GM18870 (cell line): ENCODE measurements at regions not wholly inside any gene's neighbourhood (a gene's known extent, or its start where the extent isn't known, plus 50 kb on each side); places are given as distances from the start of the nearest gene placed in this dataset.

ENCODE experiments used
- ATAC-seq: cut with Tn5 transposase; IDR thresholded peaks from one replicate; pipeline ENCODE4 v1.9.1; 2021; ENCODE audit warnings: moderate library complexity; ENCODE audit not compliant: unreplicated experiment

DNA sequence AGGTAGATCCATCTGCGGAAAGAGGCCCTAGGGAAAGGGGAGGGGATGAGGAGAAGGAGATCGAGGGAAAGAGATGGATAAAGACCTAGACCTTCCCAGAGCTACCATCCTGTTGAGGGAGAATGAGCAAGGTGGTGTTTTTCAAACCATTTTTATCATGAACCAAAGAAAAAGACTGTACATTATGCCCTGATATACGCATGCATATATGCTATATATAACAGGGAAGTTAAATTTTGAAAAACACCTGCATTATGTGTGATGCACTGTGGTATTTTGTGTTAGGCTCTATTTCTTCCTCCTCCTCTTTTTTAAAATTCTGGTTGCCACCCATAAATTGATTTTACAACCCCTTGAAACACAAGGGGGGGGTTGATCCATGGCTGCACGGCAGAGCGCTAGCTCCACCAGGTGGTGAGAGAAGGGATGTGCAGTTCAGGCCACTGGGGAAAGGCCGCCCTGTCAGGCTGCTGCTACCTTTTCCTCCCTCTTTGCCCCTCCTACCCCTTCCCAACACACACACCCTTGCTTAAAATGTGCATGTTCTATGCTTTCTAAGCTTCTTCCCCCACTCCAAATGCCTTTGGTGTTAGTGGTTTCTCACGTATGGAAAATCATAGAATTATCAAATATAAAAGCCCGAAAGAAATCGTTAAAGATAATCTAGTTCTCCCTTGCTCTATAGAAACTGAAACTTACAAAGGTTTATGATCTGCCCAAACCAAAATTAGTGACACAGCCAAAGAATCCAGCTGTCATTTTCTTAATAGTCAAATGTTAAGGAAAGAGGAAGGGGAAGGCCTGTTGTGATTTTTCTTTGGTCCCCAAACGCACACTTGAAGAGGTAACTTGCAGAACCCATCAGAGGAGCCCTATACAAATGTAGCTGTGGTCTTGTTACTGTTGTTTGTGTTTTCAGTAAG is 262.0 kb upstream of the UMPS start:
- ATAC-seq, result no peak

DNA sequence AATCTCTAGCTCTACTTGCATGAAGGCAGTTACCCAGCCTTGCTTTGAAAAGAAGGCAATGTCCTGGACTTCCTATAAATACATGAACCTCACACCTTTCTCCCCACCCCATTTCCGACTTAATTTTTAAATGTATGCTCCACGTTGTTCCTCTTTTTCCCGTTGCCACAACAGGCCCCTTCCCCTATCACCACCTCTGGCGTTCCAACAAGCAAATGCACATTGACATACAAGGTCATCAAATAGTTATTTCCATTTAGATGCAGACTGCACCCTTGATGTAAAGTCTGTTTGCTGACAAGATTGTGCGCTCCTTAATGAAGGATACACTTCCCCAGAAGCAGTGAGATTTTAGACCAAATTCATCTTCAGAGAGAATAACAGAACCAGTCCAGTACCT is 260.7 kb upstream of the UMPS start:
- ATAC-seq, result no peak

DNA sequence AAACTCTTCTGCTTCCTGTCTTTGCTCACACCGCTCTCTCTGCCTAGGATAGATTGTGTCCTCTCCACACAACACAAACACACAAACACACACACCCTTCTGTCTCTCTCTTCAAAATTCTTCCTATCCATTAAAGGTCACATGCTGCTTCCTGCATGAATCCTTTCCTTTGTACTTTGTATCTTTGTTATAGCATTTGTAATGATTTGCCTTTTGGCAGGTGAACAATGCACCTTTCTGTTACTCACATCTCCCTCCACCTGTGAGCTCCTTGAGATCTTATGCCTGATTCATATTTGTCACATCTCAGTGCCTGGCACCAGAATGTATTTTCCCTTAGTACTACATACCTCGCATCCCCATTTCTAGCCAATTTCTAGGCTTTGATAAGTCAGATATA is 251.4 kb upstream of the UMPS start:
- no peak for ATAC-seq

DNA sequence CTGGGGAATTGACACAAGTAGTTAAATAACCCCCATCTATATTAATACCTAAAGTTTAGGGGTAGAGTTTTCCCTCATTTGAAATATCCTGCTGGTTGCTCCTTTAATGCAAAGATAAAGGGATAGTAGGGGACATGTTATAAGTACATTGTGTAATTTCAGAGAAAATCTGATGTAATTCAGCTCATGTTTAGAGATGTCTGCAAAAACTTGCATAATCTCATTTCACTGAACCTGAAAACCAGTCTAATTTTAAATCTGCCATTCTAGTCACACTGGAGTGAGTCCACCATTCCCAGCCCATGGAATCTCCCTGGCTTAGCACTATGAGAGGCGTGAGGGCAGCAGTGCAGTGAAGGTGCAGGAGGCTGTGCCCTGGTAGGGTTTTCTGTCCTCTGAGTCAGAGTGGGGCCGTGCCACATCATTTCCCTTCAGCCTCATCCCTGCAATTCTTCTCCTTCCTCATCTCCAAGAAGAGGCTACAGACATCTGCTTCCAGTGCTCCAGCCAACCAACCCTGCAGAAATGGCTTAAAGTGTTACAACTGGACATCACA is 246.3 kb upstream of the UMPS start:
- ATAC-seq, result no peak

DNA sequence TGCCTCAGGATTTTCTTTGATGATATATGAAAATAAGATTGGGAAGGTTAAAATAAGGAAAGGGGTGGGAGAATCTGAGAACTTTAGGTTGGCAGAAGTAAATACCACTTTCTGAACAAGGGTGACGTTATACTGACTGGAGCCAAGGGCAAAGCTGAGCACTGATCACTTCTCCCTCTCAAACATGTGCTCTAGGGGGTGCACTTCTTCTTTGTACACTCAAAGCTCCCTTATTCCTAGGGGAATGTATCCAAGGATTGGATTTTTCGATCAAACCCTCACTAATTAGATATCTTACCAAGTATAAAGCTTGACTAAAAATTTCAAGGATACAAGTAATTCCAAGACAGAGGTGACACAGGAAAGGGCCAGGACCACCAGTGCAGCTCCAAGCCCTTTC is 243.9 kb upstream of the UMPS start:
- no peak for ATAC-seq

DNA sequence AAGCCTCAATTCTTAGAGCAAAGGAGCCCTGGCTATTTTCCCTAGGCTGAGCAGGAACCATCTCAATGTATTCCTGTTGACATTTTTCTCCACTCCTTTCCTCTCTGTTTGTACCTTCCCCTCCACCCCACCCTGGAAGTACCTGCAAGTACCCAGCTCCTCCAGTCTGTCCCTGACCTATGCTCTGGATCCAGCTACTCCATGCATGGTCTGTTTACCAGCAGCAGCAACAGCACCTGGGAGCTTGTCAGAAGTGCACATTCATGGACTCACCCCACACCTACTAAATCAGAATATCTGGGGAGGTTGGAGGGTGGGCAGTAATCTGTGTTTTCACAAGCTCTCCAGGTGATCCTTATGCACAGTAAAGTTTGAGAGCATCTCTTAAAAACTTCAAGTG is 240.7 kb upstream of the UMPS start:
- ATAC-seq, result no peak

DNA sequence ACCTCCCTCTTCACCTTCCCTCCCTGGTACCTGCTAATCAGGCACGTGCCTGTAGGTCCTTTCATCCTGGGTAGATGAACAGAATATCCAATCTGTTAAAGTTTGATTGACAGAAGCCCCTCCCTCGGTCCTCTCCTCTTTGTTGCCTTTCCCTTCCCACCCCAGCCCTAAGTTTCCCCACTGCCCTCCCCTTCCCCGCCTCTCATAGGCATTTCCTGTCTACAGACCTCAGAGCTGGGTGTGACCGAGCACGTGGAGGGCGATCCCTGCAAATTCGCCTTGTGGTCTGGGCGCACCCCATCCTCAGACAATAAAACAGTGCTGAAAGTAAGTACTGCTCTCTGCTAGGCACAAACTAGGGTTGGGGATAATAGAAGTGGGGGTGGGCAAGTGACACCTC is 239.2 kb upstream of the UMPS start:
- no peak for ATAC-seq

DNA sequence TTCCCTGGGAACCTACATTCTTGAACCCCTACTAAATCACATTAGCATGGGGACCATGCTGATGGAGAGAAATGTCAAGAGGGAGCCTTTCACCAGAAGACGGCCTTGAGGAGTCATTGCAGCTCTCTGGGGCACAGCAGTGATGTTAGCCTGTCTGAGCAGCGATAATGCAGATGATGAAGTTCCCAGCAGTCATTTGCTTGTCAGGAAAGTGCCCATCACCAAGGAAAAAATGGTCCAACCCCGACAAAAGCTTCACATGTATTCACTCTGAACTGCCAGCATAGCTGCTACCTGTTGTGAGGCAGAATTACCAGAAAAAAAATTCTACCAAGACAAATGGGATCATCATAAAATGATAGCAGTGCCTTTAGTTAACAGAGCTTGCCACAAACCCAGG is 238.4 kb upstream of the UMPS start:
- no peak for ATAC-seq

DNA sequence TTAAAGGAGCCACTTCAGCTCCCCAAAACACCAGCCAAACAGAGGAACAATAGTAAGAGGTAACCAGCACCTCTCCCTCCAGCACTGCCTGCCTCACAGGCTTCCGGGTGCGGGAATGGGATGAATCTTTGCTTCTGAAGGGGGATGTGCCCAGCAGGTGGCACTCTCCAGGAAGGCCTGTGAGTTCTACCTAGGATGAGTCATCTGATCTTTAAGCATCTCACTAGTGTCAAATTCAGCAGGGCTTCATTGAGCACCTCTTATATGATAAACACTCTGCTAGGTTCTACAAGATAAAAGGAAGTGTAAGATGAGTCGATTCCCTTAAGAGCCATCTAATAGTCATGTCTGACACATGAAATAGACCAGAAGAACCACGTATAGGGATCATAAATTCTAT is 237.4 kb upstream of the UMPS start:
- ATAC-seq, result no peak

DNA sequence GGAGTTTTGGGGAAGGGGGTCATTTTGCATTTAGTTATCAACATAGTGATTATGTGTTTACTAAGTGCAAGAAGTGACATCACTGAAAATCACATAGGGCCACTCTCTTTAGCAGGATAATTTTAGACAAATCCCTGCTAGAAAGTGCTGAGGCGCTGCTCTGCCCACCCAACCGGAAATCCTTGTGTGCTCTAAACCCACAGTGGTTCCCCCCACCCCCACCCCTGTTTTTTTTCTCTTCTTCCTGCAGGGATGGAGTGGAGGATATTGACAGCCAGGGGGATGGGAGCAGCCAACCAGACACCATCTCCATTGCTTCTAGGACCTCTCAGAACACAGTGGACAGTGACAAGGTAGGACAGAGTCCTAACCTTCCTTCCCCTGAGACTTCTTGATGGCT is 234.2 kb upstream of the UMPS start:
- no peak for ATAC-seq

DNA sequence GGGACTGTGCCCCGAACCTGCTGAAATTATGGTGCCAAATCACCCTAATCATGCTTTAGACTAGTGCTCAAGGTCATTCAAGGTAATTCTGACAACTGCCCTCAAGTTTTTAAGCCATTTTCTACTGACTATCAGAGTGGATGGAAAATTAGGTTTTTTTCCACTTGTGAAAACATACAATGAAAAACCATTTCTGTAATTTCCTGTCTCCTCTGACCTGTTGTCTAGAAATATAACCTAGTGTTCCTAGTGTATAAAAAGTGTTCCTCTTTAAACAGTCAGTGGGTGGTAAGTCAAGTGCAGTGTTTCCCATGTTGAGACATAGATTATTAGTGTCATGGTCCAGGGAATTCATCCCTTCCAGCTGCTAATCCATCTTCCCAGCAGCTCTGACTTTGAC is 232.8 kb upstream of the UMPS start:
- ATAC-seq, result no peak

DNA sequence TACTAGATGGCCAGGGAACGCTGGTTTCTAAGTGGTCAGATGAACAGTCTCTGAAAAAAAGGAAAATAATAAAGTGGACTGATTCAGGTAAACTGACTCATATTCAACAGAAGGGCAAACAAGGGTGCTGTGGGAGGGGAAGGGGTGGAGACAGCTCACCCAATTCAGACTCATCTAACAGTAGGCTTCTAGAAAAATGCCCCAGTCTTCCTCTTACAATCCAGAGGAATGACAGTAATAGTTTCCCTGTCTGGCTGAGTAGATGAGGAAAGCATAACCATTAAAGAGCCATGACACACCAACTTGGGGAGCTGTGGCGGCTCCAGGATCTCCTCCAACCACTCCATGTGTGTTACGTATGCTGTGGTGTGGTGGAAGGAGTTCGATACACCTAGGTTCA is 231.4 kb upstream of the UMPS start:
- no peak for ATAC-seq

DNA sequence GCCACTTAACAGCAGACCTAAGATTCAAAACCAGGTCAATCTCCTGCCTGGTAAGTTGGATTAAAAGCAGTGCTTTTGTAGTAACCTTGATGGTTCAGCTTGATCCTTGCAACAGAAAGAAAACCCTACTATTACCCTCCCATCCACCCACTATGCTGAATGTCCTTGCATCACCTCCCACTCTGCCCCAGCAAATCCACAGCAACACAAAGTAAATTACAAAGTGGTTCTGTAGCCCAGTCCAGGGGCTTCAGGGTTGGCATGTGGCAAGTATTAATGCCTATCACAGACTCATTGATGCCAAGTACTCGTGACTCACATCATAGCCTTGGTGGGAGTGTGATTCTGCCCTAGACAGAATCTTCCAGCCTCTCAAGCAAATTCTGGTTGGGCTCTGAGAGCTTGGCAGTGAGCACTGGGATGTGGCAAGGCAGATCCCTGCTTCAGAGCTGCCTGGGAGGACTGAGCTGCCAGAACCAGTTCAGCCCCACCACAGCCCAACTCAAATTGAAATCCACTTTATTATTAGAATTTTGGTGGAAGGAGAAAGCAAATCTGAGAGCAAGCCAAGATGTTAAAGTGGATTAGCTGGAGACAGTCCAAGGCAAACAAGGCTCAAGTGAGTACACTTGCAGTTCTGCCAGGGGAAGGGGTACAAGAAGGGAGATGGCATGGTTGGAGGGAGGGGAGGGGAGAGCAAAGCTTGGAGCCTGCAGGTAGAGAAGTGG is 225.8 kb upstream of the UMPS start:
- ATAC-seq, result no peak

DNA sequence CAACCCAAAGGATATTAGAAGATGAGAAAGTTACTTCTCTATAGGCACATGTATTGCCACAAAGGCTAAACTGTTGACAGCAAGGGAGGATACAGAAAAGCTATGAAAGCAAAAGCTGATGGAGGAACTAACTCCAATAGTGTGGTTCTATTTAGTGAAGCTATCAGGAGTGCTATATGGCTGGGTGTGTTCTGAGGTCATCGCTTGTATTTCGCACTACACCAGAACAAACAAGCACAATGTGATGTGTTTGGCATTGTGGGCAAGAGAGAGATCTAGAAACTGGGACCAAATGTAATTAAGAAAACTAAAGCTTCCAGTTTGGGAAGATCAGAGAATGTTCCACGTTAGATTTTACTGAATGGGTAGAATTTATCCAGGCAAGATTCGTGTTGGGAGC is 220.4 kb upstream of the UMPS start:
- ATAC-seq, result no peak

DNA sequence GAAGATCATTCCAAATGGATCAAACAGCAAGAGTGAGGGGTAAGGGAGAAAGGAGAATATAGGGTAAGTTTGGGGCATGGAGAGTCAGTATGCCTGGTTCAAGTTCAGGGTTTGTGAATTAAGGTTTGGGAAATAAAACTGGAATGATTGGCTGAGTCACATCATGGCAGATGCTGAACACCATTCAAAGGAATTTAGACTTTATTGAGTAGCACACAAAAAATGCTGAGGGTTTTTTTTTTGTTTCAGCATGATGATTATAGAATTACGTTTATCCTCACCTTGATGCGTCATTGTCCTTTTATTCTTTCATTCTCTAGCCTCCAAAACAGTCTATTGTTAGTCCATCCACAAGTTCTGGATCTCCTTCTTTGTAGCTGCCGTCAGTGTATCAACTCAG is 220.0 kb upstream of the UMPS start:
- ATAC-seq, result no peak

DNA sequence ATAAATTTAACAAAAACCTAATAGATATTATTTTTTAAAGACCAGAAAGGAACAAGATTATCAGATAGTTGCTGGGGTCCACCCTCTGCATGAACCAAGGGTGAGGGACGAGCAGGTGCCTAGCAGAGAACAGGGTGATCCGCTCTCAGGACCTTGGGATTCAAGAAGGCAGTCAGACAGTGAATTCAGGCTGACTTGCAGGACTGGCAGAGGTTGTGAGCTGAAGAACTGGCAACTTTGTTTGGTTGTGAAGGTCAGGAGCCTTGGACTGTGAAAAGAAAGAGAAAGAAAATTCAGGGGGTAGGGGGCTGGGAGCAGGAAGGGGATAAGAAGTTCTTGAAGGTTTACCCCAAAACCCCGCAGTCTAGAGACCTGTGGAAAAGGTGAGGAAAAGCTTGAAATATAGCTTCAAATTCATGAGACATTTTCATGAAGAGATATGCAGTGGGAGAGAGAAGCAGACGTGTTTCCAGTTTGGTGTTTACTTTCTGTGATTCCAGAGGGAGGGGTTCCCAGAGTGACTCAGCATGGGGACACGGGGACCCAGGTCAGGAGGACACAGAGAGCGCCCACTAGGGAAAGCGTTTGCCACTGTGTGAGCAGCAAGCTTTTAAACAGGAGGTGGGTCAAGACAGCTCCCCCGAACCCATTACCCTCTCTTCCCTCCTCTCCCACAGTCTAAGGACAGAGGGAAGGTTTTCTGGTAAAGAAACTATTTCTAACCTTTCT is 217.2 kb upstream of the UMPS start:
- ATAC-seq, result no peak

DNA sequence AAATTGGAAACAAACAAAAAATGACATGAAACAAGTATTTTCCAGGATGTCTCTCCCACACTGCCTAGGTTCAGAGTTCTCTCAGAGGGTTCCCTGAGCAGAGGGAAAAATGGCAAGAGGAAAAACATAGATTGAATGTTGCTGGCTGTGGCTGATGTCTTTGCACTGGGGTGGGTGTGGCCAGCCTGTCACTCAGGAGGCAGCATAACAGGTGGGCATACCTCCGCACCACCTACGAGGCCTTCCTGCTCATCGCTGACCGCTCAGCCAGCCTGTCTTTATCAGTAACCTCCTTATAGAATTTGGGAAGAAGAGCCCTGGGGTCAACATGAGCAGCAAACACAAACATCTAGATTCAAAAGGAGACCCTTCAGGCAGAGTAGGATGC is 216.6 kb upstream of the UMPS start:
- no peak for ATAC-seq

DNA sequence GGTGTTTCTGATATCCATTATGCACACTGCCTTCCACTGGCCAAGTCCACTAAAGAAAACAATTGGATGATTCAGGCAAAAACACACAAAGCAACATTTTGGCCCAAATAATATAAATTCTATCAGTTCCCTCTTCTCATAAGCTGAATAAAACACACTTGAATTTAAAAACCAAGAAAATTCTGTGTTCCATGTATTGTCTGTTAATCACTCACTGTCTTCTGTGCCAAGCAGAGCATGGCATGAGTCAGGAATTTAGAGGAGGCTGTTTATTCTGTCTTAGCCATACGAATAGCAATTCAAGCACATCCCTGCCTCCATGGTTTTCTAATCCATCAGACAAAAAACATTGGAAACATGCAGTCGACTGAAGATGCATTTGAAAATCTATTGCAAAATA is 215.6 kb upstream of the UMPS start:
- no peak for ATAC-seq

DNA sequence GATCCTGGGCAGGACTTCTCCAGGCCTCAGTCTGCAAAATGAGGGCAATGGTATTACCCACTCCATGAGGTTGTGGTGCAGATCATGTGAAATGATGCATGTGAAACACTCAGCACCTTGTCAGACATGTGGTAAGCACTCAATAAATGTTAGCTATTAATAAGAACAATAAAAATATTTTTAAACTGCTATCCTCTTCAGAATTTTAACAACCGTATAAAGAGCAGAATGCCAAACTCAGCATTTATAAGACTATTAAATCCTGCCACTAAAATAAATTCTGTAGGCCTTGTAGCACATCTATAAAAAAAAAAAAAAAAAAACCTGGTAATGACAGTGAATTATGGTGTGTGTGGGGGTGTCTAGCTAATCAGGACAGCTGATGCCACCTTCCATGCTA is 213.9 kb upstream of the UMPS start:
- ATAC-seq, result no peak

DNA sequence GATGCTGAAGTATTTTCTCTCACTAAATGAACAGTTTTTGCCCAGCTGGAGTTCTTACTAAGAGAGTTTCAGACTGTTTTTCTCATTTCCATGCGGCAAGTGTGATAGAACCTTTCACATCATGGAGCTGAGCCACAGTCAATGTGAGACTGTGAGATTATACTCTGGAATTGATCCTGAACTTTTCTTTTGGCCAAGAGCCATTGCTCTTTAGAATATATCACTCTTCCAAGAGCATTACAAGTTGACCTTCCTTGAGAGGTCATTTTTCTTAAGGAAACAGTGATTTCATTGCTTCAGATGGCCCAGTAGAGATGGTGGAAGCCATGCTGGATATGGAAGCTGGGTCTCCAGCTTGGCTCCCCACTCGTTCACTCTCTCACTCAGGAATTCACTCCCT is 212.9 kb upstream of the UMPS start:
- ATAC-seq, result no peak

DNA sequence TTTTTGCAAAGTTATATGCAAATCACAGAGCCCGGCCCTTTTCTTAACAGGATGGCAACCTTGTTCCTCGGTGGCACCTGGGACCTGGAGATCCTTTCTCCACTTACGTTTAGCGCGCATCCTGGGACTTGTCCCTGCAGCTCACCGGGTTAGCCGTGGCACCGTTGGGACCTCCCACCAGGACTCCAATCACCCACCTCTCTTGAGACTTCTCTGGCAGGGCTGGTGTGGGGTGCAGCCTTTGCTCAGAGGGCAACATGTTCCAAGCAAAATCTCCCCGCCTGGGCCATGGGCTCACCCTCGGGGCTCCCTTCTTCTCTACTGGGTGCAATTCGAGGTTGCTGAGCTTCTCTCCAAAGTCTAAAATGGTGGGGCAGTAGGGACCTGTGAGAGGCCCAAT is 211.9 kb upstream of the UMPS start:
- no peak for ATAC-seq
